H9 (cell line): ENCODE measurements at regions not wholly inside any gene's neighbourhood (a gene's known extent, or its start where the extent isn't known, plus 50 kb on each side); places are given as distances from the start of the nearest gene placed in this dataset.
A peak's percentile ranks its signal among the peaks of the same experiment; 100 is the strongest.

Experiments used
- DNase-seq: peaks from one replicate; pipeline ENCODE4 v3.0.0-alpha.2; 2017
- H2AFZ ChIP-seq: one replicate; pipeline ENCODE4 v1.6.1; 2013; ENCODE audit warnings: mild to moderate bottlenecking, low read length, control low read depth, moderate library complexity
- H2AK5ac ChIP-seq: 2 replicates; pipeline ENCODE4 v1.6.1; 2013; ENCODE audit warnings: low read length, control low read depth, mixed read lengths; ENCODE audit not compliant: insufficient read length
- H2BK120ac ChIP-seq: one replicate; pipeline ENCODE4 v1.6.1; 2013; ENCODE audit warnings: low read depth, mild to moderate bottlenecking, low read length, control low read depth, inconsistent platforms; ENCODE audit not compliant: poor library complexity, severe bottlenecking
- H2BK12ac ChIP-seq: 2 replicates; pipeline ENCODE4 v1.6.1; 2013; ENCODE audit warnings: low read length, control low read depth, mixed read lengths, low read depth; ENCODE audit not compliant: insufficient read length
- H2BK15ac ChIP-seq: 2 replicates; pipeline ENCODE4 v1.6.1; 2013; ENCODE audit warnings: low read depth, low read length, control low read depth
- H2BK20ac ChIP-seq: one replicate; pipeline ENCODE4 v1.6.1; 2013; ENCODE audit warnings: low read depth, mild to moderate bottlenecking, low read length, control low read depth, inconsistent platforms; ENCODE audit not compliant: poor library complexity, severe bottlenecking
- H2BK5ac ChIP-seq: 2 replicates; pipeline ENCODE4 v1.6.1; 2013; ENCODE audit warnings: low read length, control low read depth, mixed read lengths; ENCODE audit not compliant: insufficient read length
- H3K14ac ChIP-seq: 2 replicates; pipeline ENCODE4 v1.6.1; 2013; ENCODE audit warnings: low read length, control low read depth; ENCODE audit not compliant: insufficient read depth
- H3K18ac ChIP-seq: 2 replicates; pipeline ENCODE4 v1.6.1; 2013; ENCODE audit warnings: low read depth, mild to moderate bottlenecking, mixed read lengths, low read length, control low read depth; ENCODE audit not compliant: insufficient read length
- H3K23ac ChIP-seq: 2 replicates; pipeline ENCODE4 v1.6.1; 2013; ENCODE audit warnings: low read length, control low read depth, mixed read lengths, low read depth; ENCODE audit not compliant: insufficient read length
- H3K23me2 ChIP-seq: 2 replicates; pipeline ENCODE4 v1.6.1; 2013; ENCODE audit warnings: low read depth, mild to moderate bottlenecking, mixed read lengths, low read length, control low read depth; ENCODE audit not compliant: insufficient read length, poor library complexity, severe bottlenecking
- H3K27ac ChIP-seq: 2 replicates; pipeline ENCODE4 v1.5.1; 2013; ENCODE audit warnings: low read length, control low read depth, mixed read lengths, low read depth; ENCODE audit not compliant: insufficient read length
- H3K27me3 ChIP-seq: 2 replicates; pipeline ENCODE4 v1.6.1; 2013; ENCODE audit warnings: low read length, control low read depth, inconsistent platforms; ENCODE audit not compliant: insufficient read depth
- H3K4ac ChIP-seq: 2 replicates; pipeline ENCODE4 v1.6.1; 2013; ENCODE audit warnings: low read depth, mild to moderate bottlenecking, control low read depth, inconsistent platforms, low read length, moderate library complexity
- H3K4me1 ChIP-seq: 2 replicates; pipeline ENCODE4 v1.6.1; 2013; ENCODE audit warnings: low read length, control low read depth, inconsistent platforms; ENCODE audit not compliant: insufficient read depth
- H3K4me2 ChIP-seq: 2 replicates; pipeline ENCODE4 v1.6.1; 2013; ENCODE audit warnings: low read length, control low read depth, mixed read lengths; ENCODE audit not compliant: insufficient read length, insufficient read depth
- H3K56ac ChIP-seq: 2 replicates; pipeline ENCODE4 v1.6.1; 2013; ENCODE audit warnings: low read depth, mild to moderate bottlenecking, mixed read lengths, low read length, control low read depth; ENCODE audit not compliant: insufficient read length
- H3K79me1 ChIP-seq: 2 replicates; pipeline ENCODE4 v1.6.1; 2013; ENCODE audit warnings: low read depth, mild to moderate bottlenecking, moderate library complexity, low read length, control low read depth, inconsistent platforms; ENCODE audit not compliant: insufficient read depth, poor library complexity, severe bottlenecking
- H3K79me2 ChIP-seq: 2 replicates; pipeline ENCODE4 v1.6.1; 2013; ENCODE audit warnings: low read length, control low read depth, inconsistent platforms; ENCODE audit not compliant: insufficient read depth
- H3K9ac ChIP-seq: 2 replicates; pipeline ENCODE4 v1.6.1; 2013; ENCODE audit warnings: low read length, control low read depth, mixed read lengths; ENCODE audit not compliant: insufficient read length; ENCODE audit errors: extremely low read depth
- H3K9me3 ChIP-seq: one replicate; pipeline ENCODE4 v1.6.1; 2013; ENCODE audit warnings: low read depth, low read length, inconsistent platforms; ENCODE audit not compliant: control insufficient read depth
- H3T11ph ChIP-seq: one replicate; pipeline ENCODE4 v1.6.1; 2013; ENCODE audit warnings: mild to moderate bottlenecking, low read length, control low read depth, inconsistent platforms
- H4K20me1 ChIP-seq: one replicate; pipeline ENCODE4 v1.6.1; 2013; ENCODE audit not compliant: control insufficient read depth, insufficient read length, insufficient read depth
- H4K5ac ChIP-seq: 2 replicates; pipeline ENCODE4 v1.6.1; 2013; ENCODE audit warnings: low read depth, mild to moderate bottlenecking, mixed read lengths, low read length, control low read depth; ENCODE audit not compliant: insufficient read length
- H4K8ac ChIP-seq: replicated peaks from 2 replicates; pipeline ENCODE4 v1.6.1; 2013; ENCODE audit warnings: low read length, control low read depth, mixed read lengths, low read depth; ENCODE audit not compliant: insufficient read length
- H4K91ac ChIP-seq: 2 replicates; pipeline ENCODE4 v1.6.1; 2013; ENCODE audit warnings: low read depth, mild to moderate bottlenecking, moderate library complexity, mixed read lengths, low read length, control low read depth; ENCODE audit not compliant: insufficient read length
- H3K27ac Mint-ChIP-seq, 3 experiments: 2 replicates in 2 of 3; 3 replicates in 1 of 3; pipeline ENCODE4 v1.8.0; 2020 to 2021; ENCODE audit warnings: mixed read lengths in 3 of 3, mild to moderate bottlenecking in 1 of 3, moderate library complexity in 1 of 3
- H3K27me3 Mint-ChIP-seq: 2 replicates; pipeline ENCODE4 v1.8.0; 2021; ENCODE audit warnings: low read depth, mild to moderate bottlenecking, moderate library complexity, mixed read lengths
- H3K36me3 Mint-ChIP-seq, 3 experiments: 2 replicates in 2 of 3; 3 replicates in 1 of 3; pipeline ENCODE4 v1.8.0; 2020 to 2021; ENCODE audit warnings: low read depth in 3 of 3, mixed read lengths in 3 of 3; ENCODE audit not compliant: insufficient read depth in 1 of 3
- H3K4me1 Mint-ChIP-seq, 2 experiments: 2 replicates each; pipeline ENCODE4 v1.8.0; 2020; ENCODE audit warnings: mixed read lengths in 2 of 2
- H3K4me3 Mint-ChIP-seq, 2 experiments: 2 replicates in 1 of 2; 3 replicates in 1 of 2; pipeline ENCODE4 v1.8.0; 2020 to 2021; ENCODE audit warnings: mild to moderate bottlenecking in 2 of 2, mixed read lengths in 2 of 2, moderate library complexity in 1 of 2
- H3K9me3 Mint-ChIP-seq, 2 experiments: 2 replicates in 1 of 2; 3 replicates in 1 of 2; pipeline ENCODE4 v1.8.0; 2020; ENCODE audit warnings: mild to moderate bottlenecking in 2 of 2, mixed read lengths in 2 of 2, moderate library complexity in 1 of 2
- WGBS: extraction: QIAGEN DNeasy Blood & Tissue Kit; methylation state at CpG from one replicate; pipeline ENCODE4 v1.1.7; 2013; ENCODE audit warnings: missing lambda C conversion rate, low lambda C conversion rate, mixed read lengths; ENCODE audit not compliant: insufficient read length; ENCODE audit errors: extremely low coverage; 5-methylcytosine and 5-hydroxymethylcytosine counted together
- TF ChIP-seq, protein P1 (sequence below): fragments of 200-600 bp; sonication (generic); conservative IDR thresholded peaks from 3 replicates; pipeline ENCODE4 v1.8.0; 2021; ENCODE audit warnings: antibody characterized with exemption, mild to moderate bottlenecking

- H2BK15ac ChIP-seq, result no peak overlapping the region
- no peak for DNase-seq
- H2BK12ac ChIP-seq, result no peak overlapping the region
- WGBS, result no CpG with 5 or more reads among the region's 5 CpGs
- no peak overlapping the region for H3K23ac ChIP-seq
- H3K4me1 ChIP-seq, result no peaks in the 10 kb centered on the region; the same call in 1 of the 2 replicates
- H4K8ac ChIP-seq, result no peak overlapping the region
- Mint-ChIP-seq H3K9me3 (no peaks in the 10 kb centered on the region), H3K4me3 (no peak overlapping the region), H3K27me3 (peaks cover 9% of the 10 kb centered on the region), H3K27ac (peak overlapping the region in 1 of 3 experiments; percentile 50; a peak in 1 of 7 replicates), H3K4me1 (peaks cover 24% of the 10 kb centered on the region in 2 experiments), H3K36me3 (no peaks in the 10 kb centered on the region)
- H2AFZ ChIP-seq, result no peak overlapping the region
- H3K23me2 ChIP-seq, result no peaks in the 10 kb centered on the region
- no peak overlapping the region for H4K5ac ChIP-seq
- H3K14ac ChIP-seq, result no peak overlapping the region
- no peaks in the 10 kb centered on the region for H3K79me1 ChIP-seq
- H3K18ac ChIP-seq, result no peak overlapping the region
- no peak overlapping the region for H3K56ac ChIP-seq
- H3K4ac ChIP-seq, result no peak overlapping the region
- no peaks in the 10 kb centered on the region for H4K20me1 ChIP-seq
- H3K4me2 ChIP-seq, result no peak overlapping the region
- no peaks in the 10 kb centered on the region for H3K9me3 ChIP-seq
- no peak overlapping the region for H2AK5ac ChIP-seq
- H3K79me2 ChIP-seq, result no peaks in the 10 kb centered on the region
- no peak overlapping the region for H3T11ph ChIP-seq
- no peak overlapping the region for H4K91ac ChIP-seq
- no peaks in the 10 kb centered on the region for H3K27me3 ChIP-seq
- H3K27ac ChIP-seq, result no peak overlapping the region
- TF ChIP-seq, protein P1, sequence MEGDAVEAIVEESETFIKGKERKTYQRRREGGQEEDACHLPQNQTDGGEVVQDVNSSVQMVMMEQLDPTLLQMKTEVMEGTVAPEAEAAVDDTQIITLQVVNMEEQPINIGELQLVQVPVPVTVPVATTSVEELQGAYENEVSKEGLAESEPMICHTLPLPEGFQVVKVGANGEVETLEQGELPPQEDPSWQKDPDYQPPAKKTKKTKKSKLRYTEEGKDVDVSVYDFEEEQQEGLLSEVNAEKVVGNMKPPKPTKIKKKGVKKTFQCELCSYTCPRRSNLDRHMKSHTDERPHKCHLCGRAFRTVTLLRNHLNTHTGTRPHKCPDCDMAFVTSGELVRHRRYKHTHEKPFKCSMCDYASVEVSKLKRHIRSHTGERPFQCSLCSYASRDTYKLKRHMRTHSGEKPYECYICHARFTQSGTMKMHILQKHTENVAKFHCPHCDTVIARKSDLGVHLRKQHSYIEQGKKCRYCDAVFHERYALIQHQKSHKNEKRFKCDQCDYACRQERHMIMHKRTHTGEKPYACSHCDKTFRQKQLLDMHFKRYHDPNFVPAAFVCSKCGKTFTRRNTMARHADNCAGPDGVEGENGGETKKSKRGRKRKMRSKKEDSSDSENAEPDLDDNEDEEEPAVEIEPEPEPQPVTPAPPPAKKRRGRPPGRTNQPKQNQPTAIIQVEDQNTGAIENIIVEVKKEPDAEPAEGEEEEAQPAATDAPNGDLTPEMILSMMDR, result no peak
- no peak overlapping the region for H2BK120ac ChIP-seq
- H2BK5ac ChIP-seq, result no peak overlapping the region
- H3K9ac ChIP-seq, result no peak overlapping the region
- H2BK20ac ChIP-seq, result no peak overlapping the region
Observed at GRCh38 chr4:111797455-111798163, 347.6 kb upstream of the FAM241A start.
